HEK293 (cell line): ENCODE measurements at regions not wholly inside any gene's neighbourhood (a gene's known extent, or its start where the extent isn't known, plus 50 kb on each side); places are given as distances from the start of the nearest gene placed in this dataset.

Source experiments
- CTCF ChIA-PET: fragments of 350-600 bp; formaldehyde crosslinking; extraction: SDS; loops from one replicate; lab custom pipeline; 2021; ENCODE audit warnings: antibody characterized with exemption; lab: Yijun Ruan, JAX
- POLR2A ChIA-PET: fragments of 300-600 bp; formaldehyde crosslinking; extraction: SDS; loops from one replicate; lab custom pipeline; 2020; ENCODE audit warnings: antibody characterized with exemption, inconsistent platforms; lab: Yijun Ruan, JAX
- H3K27ac ChIP-seq: fragments of 200-500 bp; sonication (Bioruptor generic); 2 replicates; pipeline ENCODE4 v1.5.1; 2014; ENCODE audit warnings: low read depth, low read length, control low read depth, inconsistent platforms; ENCODE audit errors: extremely low read depth
- H3K36me3 ChIP-seq, 2 experiments: fragments of 200-500 bp in 1 of 2; sonication (Bioruptor generic) in 1 of 2; 1 replicate in 1 of 2; 2 replicates in 1 of 2; pipeline ENCODE4 v1.5.1; 2014 to 2017; ENCODE audit warnings: inconsistent platforms in 2 of 2, low read length in 2 of 2; ENCODE audit not compliant: control insufficient read depth in 2 of 2, insufficient read depth in 1 of 2
- H3K4me1 ChIP-seq: fragments of 200-500 bp; sonication (Bioruptor generic); 2 replicates; pipeline ENCODE4 v1.5.1; 2014; ENCODE audit warnings: mild to moderate bottlenecking, low read length, inconsistent platforms; ENCODE audit not compliant: control insufficient read depth, insufficient read depth
- H3K4me3 ChIP-seq: 2 replicates; pipeline ENCODE4 v1.5.1; 2011; ENCODE audit warnings: low read depth, mild to moderate bottlenecking, control low read depth, low read length, moderate library complexity
- H3K9me3 ChIP-seq: fragments of 200-500 bp; sonication (Bioruptor generic); 2 replicates; pipeline ENCODE4 v1.5.1; 2014; ENCODE audit warnings: low read depth, low read length, inconsistent platforms; ENCODE audit not compliant: control insufficient read depth, insufficient read depth
- AEBP2 ChIP-seq: fragments of 450-650 bp; formaldehyde crosslinking; IDR thresholded peaks from 2 replicates; pipeline ENCODE4 v1.5.1; 2016; ENCODE audit warnings: missing biosample characterization, missing genetic modification characterization, borderline replicate concordance
- PRDM10 ChIP-seq: fragments of 450-650 bp; formaldehyde crosslinking; IDR thresholded peaks from 2 replicates; pipeline ENCODE4 v1.5.1; 2016; ENCODE audit warnings: missing biosample characterization, missing genetic modification characterization
- PRDM2 ChIP-seq: fragments of 450-650 bp; formaldehyde crosslinking; IDR thresholded peaks from 2 replicates; pipeline ENCODE4 v1.5.1; 2016; ENCODE audit warnings: missing biosample characterization, missing genetic modification characterization, borderline replicate concordance
- SETDB1 ChIP-seq: IDR thresholded peaks from one replicate; pipeline ENCODE4 v1.6.1; 2017; ENCODE audit warnings: mild to moderate bottlenecking, low read length, moderate library complexity, mixed read lengths; ENCODE audit not compliant: insufficient read length
- SP7 ChIP-seq: fragments of 450-650 bp; formaldehyde crosslinking; IDR thresholded peaks from 2 replicates; pipeline ENCODE4 v1.5.1; 2016; ENCODE audit warnings: missing biosample characterization, missing genetic modification characterization
- TRIM28 ChIP-seq: IDR thresholded peaks from 2 replicates; pipeline ENCODE4 v1.6.1; 2011; ENCODE audit warnings: low read length, control low read depth, borderline replicate concordance
- ZNF10 ChIP-seq: fragments of 450-650 bp; formaldehyde crosslinking; IDR thresholded peaks from 2 replicates; pipeline ENCODE4 v1.5.1; 2017; ENCODE audit warnings: missing biosample characterization, missing genetic modification characterization
- ZNF600 ChIP-seq: fragments of 450-650 bp; formaldehyde crosslinking; IDR thresholded peaks from 2 replicates; pipeline ENCODE4 v1.5.1; 2016; ENCODE audit warnings: missing biosample characterization, missing genetic modification characterization
- ZNF629 ChIP-seq: fragments of 450-650 bp; formaldehyde crosslinking; IDR thresholded peaks from 2 replicates; pipeline ENCODE4 v1.5.1; 2017; ENCODE audit warnings: missing biosample characterization, missing genetic modification characterization

GRCh38 chr13:63492604-63493003 is 2077.0 kb upstream of the PCDH20 start:
- no peaks in the 10 kb centered on the region for H3K9me3 ChIP-seq
- POLR2A ChIA-PET = no interaction called here
- no peaks in the 10 kb centered on the region for H3K4me1 ChIP-seq
- H3K4me3 ChIP-seq = no peak overlapping the region
- H3K36me3 ChIP-seq = no peaks in the 10 kb centered on the region
- no peak overlapping the region for H3K27ac ChIP-seq
- CTCF ChIA-PET = no interaction called here
- no peak for TF ChIP-seq ZNF629 (tag by site-specific recombination)
- TF ChIP-seq ZNF600 = no peak
- no peak for TF ChIP-seq AEBP2 (tag by site-specific recombination)
- no peak for TF ChIP-seq PRDM2 (tag by site-specific recombination)
- no peak for TF ChIP-seq SETDB1

GRCh38 chr13:63490149-63490548 is 2074.5 kb upstream of the PCDH20 start:
- ChIA-PET CTCF (no interaction called here), POLR2A (no interaction called here)
- no peak for TF ChIP-seq SP7 (tag by site-specific recombination)
- Histone ChIP-seq H3K4me1 (no peaks in the 10 kb centered on the region), H3K9me3 (no peaks in the 10 kb centered on the region), H3K36me3 (no peaks in the 10 kb centered on the region), H3K27ac (no peak overlapping the region), H3K4me3 (no peak overlapping the region)

GRCh38 chr13:63481334-63481733 is 2065.7 kb upstream of the PCDH20 start:
- H3K4me1 ChIP-seq = no peaks in the 10 kb centered on the region
- no peaks in the 10 kb centered on the region for H3K36me3 ChIP-seq
- CTCF ChIA-PET = no interaction called here
- no peak for TF ChIP-seq ZNF10
- TF ChIP-seq PRDM10 (tag by site-specific recombination) = no peak
- peak; percentile 94 for TF ChIP-seq TRIM28
- TF ChIP-seq, all 188 proteins: peak for 1
- H3K9me3 ChIP-seq = no peaks in the 10 kb centered on the region
- POLR2A ChIA-PET = no interaction called here
- no peak overlapping the region for H3K4me3 ChIP-seq
- H3K27ac ChIP-seq = no peak overlapping the region
